ENCODE measurements at regions not wholly inside any gene's neighbourhood (a gene's known extent, or its start where the extent isn't known, plus 50 kb on each side); places are given as distances from the start of the nearest gene placed in this dataset.
"Not testable (repeated sequence)": the region's sequence is repeated elsewhere in the genome, so short reads cannot be mapped to it uniquely, and the experiment has no call there.

DNA sequence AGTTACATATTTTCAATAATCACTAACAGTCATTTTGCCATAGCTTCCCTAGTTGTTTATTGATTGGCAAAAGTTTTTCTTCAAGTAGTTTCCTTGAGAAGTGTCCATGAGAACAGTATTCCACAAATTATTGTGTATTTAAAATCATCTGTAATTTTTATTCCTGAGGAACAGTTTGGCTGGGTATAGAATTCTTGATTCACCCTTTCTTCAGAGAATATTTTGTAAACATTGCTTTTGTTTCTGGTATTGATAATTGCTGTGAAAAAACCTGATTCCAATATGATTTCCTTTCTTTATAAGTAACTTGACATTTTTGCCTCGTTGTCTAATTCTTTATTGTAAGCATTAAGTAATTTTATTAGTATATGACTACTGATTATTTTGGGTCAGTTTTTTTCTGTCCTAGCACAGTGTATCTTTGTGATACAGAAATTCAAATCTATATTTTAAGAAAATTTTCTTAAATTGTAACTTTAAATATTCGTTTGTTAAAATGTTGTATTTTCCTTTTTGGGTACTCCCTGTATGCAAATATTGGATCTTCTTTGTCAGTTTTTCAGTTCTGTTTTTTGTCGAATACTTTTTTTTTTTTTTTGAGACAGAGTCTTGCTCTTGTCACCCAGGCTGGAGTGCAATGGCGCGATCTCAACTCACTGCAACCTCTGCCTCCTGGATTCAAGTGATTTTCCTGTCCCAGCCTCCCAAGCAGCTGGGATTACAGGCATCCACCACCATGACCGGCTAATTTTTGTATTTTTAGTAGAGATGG lies 162.0 kb upstream of the ATP2B1 start:
- DNase-seq = no peak

- DNase-seq = not testable (repeated sequence)
Measured at GRCh38 chr12:89867611-89868010, 159.0 kb upstream of the ATP2B1 start.

DNA sequence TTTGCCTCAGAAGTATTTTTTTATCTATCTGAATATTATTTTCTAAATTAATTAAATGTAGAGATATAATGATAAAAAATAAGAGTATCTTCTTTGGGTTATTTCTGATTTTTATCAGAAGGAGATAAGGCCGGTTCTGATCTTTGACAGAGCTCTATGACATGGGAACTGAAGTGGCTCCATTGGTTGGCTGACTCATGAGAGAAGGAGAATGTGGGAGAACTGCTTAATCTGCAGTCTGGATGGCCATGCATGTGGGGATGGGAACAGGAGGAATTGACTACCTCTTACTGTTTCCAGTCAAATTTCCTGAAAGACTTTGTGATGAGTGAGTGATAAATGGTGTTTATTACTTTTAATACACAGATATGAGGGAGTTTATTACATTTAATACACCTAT lies 155.8 kb upstream of the ATP2B1 start:
- DNase-seq = no peak

DNA sequence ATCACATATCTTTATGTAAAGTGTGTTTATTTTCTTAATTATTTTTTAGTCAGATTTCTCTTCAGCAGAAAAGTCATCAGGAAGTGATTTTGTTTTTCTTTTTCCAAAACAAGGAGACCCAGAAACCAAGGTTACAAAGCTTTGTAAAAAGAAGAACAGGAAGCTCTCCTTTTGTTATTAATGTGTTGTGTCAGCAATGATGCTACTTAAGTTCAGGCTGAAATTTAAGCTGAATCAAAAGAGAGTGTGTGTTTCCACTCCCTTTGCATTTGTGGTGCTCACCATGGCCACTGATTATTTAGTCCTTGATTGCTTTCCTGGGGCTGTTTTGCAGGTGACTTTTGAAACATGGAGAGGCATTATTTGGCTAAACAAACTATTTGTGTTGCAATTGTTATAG lies 155.3 kb upstream of the ATP2B1 start:
- DNase-seq = no peak

DNA sequence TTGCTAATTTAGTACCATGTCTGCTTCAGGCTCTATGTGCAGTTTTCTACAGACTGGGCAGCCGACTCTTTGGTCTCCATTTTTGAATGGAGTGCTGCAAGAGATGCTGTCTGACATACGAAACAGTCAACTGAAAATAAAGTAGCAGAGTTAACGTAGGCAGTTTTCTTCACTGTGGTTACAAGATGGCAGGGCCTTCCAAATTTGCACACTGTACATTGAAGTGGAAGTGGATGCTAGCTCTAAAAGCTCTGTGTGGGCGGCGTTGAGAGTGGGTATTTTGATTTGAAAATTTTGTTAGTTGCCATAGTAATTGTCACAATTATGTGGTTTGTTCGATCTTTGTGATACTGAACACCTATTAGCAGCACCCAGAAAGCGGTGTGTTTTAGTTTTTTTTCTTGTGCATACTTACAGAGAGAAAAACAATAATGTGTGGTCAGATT lies 154.9 kb upstream of the ATP2B1 start:
- peak in 12 of 58 donors; percentile 2 to 35 (median 16) for DNase-seq

DNA sequence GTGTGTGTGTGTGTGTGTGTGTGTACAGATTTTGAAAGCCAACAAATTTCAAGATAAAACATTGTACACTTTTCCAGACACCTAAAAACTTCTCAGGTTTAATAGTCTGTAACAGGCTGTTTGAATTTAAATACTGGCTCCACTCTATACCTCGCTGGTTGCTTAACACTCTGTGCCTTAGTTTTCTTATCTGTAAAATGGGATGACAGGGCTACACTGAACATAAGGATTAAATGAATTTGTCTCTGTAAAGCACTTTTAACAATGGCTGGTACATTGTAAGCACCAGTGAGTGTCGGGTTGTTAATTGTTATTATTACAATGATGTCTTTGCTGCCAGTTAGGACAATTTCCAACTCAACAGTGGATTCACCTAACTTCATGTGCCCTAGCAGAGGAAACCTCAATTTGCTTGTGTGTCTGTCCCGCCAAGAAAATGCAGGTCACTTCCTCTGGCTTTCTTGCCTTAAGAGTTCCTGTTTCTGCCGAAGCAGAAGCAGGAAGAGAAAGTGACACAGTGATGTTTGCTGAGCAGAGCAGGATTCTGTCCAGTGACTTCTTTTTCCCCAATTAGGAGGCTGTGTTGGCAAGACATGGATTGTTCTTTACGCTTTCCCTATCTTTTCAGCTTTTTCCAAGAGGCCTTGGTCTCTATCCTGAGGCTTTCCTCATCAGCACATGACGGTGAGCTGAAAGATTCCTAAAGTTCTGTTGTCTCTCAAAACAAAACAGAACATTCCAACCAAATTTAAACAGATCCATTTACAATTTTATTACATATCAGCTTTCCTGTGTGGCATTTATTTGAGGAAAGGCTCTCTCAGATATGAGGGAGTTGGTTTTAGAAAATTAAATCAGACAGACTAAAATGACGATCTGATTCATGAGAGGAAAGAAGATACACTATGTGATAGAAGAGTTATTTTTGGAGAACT lies 154.1 kb upstream of the ATP2B1 start:
- DNase-seq = peak in 13 of 58 donors; percentile 5 to 53 (median 17)

DNA sequence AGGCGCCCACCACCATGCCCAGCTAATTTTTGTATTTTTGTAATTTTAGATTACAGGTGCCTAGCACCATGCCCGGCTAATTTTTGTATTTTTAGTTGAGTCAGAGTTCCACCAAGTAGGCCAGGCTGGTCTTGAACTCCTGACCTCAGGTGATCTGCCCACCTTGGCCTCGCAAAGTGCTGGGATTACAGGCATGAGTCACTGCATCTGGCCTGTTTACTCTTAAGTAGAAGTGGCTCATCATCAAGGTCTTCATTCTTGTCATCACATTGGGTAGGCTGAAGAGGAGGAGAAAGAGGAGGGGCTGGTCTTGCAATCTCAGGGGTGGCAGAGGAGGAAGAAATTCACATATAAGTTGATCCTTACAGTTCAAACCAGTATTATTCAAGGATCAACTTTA lies 152.4 kb upstream of the ATP2B1 start:
- DNase-seq = no peak

GRCh38 chr12:89859508-89860220 lies 151.0 kb upstream of the ATP2B1 start:
- peak in 1 of 58 donors; percentile 5 for DNase-seq

DNA sequence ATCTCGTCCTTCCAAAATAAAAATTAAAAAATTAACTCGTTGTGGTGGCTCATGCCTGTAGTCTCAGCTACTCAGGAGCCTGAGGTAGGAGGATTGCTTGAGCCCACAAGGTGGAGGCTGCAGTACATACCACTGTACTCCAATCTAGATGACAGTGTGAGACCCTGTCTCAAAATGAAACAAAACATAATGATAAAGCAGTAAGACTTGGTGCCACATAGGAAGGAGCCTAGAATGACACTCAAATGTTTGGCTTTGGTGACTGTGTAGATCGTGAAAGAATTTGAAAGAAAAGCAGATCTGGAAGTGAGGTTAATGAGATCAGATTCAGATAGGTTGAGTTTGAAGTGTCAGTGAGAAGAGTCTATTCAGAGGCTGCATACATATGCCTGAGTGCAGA lies 150.1 kb upstream of the ATP2B1 start:
- DNase-seq = no peak

DNA sequence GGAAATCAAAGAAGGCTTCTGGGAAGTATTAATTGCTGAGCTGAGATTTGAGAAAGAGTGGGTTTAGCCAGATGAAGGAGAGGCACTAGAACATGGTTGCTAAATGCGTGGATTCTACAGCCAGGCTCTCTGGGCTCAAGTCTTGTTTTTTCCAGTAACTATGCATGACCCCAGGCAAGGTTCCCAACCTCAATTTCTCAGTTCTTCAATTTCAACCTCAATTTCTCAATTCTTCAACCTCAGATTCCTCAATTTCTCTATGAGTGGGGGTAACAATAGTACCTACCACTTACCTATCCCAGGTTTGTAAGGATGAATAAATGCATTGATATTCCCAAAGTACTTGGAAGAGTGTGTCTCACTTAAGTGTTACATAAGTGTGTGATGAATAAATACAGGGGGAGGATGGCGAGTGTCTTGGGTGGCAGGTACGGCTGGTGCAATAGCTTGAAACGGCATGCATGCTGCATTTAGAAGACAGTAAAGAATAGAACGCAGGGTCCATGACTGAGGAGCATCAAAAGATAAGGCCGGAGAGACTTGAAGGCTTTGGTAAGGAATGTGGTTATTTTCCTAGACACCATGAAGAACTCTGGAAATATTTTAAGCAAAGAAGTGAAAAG lies 149.1 kb upstream of the ATP2B1 start:
- DNase-seq = no peak

DNA sequence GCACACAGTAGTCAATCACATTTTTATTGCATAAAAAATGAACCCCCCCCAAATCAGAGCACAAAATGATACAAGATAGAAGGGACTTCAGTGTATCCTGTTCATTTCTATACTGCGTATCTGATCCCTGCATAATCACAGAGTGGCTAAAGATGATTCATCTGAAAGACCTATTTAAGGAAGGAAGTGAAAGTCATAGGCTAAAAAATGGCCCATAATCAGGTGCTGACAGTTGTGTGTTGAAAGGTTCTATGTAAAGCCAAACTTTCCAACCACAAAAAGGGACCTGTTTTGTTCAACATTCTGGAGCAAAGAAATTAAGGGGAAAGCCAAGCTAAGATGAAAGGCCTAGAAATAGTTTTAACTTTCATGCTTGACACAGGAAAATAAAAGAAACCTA lies 147.8 kb upstream of the ATP2B1 start:
- no peak for DNase-seq

DNA sequence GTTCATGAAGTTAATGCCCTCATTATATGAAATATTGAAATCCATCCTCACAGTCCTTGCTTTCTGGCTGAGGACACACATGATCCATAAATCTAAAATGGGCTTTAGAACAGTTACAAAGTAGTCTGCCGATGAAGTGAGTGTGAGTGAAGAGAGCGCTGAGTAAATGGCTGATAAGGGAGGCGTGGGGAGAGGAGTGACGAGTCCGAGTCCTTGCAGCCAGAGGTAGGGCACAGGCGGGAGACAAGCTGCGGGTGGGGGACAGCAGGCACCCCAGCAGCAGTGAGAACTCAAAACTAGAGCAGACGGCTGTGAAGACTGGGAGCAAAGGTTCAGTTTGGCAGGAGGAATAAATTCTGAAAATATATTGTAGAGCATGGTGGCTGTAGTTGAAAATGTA lies 140.1 kb upstream of the ATP2B1 start:
- DNase-seq = no peak

DNA sequence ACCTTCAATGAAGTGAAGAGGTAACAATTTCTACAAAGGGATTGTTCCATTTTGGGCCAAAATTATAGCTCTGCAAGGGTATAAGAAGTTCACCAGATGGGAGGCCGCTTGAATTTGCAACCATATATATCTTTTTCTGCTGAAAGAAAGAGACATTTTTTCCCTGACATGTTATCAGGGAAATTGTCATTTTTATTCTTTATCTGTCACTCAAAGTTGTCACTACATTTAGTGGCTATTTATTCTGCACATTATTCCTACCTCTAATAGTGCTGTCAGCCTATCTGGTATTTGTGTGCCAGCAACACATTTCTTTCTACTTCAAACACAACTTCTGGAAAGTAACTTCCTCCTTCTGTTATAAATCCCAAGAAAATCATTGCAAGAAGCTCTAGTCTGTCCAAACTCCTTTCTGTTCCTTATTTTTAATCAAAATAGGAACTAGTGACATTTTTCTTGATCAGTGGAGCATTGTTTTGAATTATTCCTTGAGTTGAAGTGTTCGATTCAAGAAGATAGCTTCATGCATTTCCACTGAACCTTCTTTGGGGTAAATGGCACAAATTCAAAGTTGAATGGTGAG lies 137.9 kb upstream of the ATP2B1 start:
- DNase-seq = no peak

GRCh38 chr12:89845767-89846166 lies 137.1 kb upstream of the ATP2B1 start:
- DNase-seq = no peak

- DNase-seq = no peak
Measured at GRCh38 chr12:89845366-89845765, 136.7 kb upstream of the ATP2B1 start.

DNA sequence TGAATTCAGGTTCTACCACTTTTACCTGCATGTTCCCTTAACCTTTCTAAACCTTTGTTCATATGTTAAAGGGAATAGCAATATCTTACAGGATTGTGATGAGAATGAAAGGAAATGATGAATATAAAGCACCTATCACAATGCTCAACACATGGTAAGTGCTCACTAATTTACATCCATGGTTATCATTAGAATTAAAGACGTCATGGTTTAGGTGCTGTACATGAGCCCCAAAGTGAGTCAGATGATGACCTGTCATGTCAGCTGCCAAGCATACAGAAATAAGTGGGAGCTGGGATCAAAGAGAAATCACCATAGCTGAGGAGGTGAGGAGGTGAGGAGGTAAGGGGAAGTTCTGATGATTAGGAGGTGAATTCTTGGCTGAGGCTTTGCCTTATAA lies 135.9 kb upstream of the ATP2B1 start:
- DNase-seq = no peak

DNA sequence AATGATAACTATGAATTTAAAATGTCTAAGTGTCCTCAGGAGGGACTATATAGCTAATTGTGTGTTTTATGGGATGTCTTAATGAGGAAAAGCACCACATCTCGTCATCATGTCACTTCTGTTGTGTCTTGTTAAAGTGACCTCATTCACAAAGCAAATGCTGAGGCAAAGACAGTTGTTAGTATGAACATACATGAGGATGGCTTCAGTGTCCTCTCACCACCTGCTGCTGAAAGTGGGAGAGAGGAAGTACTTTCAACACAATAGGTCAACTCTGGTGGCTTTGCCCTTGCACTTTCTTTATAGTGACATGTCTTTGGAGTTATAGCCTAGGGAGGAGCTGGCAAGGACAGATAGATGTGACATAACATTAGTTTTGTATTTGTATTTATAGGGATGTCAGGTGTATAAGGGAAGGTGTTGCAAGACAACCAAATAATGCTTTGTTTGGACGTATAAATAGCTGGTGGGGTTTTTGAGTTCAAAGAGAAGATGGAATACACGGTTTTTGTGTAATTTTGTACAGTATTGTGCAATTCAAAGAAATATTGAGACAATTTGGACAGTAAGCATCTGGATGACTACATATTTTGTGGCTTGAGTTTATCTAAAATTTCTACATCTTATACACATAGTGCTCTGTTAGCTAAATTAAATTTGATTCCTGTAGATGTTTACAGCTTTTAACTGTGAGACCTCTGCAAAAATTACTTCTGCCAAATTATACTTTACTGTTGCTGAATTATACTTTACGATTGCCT lies 131.7 kb upstream of the ATP2B1 start:
- no peak for DNase-seq

GRCh38 chr12:89839444-89839843 lies 130.8 kb upstream of the ATP2B1 start:
- DNase-seq = no peak

- DNase-seq = no peak
Measured at GRCh38 chr12:89838833-89839232, 130.2 kb upstream of the ATP2B1 start.

GRCh38 chr12:89836026-89836425 lies 127.4 kb upstream of the ATP2B1 start:
- no peak for DNase-seq

All from anterior cingulate cortex (tissue), 58 donors.